ENCODE measurements at regions not wholly inside any gene's neighbourhood (a gene's known extent, or its start where the extent isn't known, plus 50 kb on each side); places are given as distances from the start of the nearest gene placed in this dataset.

DNA sequence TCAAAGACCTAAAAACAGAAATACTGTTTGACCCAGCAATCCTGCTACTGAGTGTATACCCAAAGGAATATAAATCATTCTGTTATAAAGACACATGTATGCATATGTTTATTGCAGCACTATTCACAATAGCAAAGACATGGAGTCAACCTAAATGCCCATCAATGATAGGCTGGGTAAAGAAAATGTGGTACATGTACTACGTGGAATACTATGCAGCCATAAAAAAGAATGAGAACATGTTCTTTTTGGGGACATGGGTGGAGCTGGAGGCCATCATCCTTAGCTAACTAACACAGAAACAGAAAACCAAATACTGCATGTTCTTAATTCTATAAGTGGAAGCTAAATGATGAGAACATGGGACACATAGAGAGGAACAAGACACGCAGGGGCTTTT, 155.2 kb upstream of the KCNJ16 start:
- TF ChIP-seq EZH2 (IDR thresholded peaks at IDR 0.05; ENCODE audit: insufficient read depth, low read length): no peak
- TF ChIP-seq, protein P1, sequence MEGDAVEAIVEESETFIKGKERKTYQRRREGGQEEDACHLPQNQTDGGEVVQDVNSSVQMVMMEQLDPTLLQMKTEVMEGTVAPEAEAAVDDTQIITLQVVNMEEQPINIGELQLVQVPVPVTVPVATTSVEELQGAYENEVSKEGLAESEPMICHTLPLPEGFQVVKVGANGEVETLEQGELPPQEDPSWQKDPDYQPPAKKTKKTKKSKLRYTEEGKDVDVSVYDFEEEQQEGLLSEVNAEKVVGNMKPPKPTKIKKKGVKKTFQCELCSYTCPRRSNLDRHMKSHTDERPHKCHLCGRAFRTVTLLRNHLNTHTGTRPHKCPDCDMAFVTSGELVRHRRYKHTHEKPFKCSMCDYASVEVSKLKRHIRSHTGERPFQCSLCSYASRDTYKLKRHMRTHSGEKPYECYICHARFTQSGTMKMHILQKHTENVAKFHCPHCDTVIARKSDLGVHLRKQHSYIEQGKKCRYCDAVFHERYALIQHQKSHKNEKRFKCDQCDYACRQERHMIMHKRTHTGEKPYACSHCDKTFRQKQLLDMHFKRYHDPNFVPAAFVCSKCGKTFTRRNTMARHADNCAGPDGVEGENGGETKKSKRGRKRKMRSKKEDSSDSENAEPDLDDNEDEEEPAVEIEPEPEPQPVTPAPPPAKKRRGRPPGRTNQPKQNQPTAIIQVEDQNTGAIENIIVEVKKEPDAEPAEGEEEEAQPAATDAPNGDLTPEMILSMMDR (IDR thresholded peaks at IDR 0.05; ENCODE audit: insufficient read depth, low read depth, low read length): no peak

Data from astrocyte (in vitro differentiated cells and primary cell).